GM21529 (cell line): ENCODE measurements at regions not wholly inside any gene's neighbourhood (a gene's known extent, or its start where the extent isn't known, plus 50 kb on each side); places are given as distances from the start of the nearest gene placed in this dataset.

Experiments
- ATAC-seq: cut with Tn5 transposase; IDR thresholded peaks from one replicate; pipeline ENCODE4 v1.9.1; 2021; ENCODE audit not compliant: unreplicated experiment

DNA sequence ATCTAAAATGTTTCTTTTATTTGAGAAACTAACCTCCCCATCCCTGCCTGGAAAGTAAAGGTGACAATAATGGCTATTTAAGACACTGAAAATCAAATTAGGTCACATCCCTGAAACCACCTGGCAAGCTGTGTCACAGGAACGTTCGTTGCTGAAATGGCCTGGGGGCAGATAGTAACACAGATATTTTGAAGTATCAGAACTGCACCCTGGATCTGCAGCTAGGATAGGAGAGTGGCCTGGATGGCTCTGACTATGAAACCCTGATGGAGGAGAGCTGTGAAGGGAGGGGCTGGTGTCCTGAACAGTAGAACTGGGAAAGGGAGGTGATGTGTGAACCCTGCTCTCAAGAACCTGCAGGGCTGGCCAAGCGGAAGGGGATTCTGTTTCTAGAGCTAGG is 648.3 kb upstream of the CFAP20DC start:
- ATAC-seq, result no peak

GRCh38 chr3:59696783-59697182 is 647.0 kb upstream of the CFAP20DC start:
- ATAC-seq, result no peak

- ATAC-seq, result no peak
These were observed 646.0 kb upstream of the CFAP20DC start for GRCh38 chr3:59695860-59696259.

DNA sequence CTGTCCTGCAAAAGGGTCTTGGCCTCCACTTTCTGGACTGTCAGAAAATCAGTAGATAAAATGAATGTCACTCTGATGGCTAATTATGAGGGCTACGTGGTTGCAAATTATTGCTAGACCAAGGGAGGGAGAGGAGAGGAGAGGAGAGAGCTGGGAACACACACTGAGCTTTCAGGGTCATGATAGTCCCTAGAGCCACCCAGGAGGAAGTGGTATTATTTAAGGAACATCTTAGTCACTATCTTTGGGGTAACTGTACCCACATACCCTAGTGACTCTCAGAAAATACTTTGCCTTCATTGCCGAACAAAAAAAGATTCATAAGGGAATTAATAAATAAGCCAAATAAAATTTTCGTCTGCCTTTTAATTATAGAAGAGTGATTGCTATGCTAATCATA is 642.3 kb upstream of the CFAP20DC start:
- no peak for ATAC-seq

GRCh38 chr3:59690886-59691285 is 641.1 kb upstream of the CFAP20DC start:
- no peak for ATAC-seq

- ATAC-seq, result no peak
These were observed 638.8 kb upstream of the CFAP20DC start for GRCh38 chr3:59688636-59689035.

GRCh38 chr3:59685432-59685831 is 635.6 kb upstream of the CFAP20DC start:
- ATAC-seq, result no peak

- no peak for ATAC-seq
These were observed 634.9 kb upstream of the CFAP20DC start for GRCh38 chr3:59684766-59685165.

DNA sequence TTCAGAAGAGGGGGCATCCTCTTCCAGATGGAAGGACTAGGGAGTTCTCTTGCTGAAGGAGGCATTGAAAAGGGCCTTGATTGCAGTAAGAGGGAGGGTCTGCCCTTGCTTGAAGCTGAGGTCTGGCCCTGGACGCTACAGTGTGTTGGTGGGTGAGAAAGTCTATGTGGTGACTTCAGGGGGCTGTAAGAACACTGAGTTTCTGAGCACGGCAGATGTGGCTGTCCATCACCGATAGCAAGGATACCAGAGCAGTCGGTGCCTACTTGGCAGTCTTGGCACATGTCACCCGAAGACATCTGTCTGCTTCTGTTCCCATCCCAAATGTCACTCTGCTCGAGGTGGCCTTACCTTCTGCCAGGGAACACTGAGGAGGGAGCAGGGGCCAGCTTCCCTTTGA is 631.1 kb upstream of the CFAP20DC start:
- ATAC-seq, result no peak

DNA sequence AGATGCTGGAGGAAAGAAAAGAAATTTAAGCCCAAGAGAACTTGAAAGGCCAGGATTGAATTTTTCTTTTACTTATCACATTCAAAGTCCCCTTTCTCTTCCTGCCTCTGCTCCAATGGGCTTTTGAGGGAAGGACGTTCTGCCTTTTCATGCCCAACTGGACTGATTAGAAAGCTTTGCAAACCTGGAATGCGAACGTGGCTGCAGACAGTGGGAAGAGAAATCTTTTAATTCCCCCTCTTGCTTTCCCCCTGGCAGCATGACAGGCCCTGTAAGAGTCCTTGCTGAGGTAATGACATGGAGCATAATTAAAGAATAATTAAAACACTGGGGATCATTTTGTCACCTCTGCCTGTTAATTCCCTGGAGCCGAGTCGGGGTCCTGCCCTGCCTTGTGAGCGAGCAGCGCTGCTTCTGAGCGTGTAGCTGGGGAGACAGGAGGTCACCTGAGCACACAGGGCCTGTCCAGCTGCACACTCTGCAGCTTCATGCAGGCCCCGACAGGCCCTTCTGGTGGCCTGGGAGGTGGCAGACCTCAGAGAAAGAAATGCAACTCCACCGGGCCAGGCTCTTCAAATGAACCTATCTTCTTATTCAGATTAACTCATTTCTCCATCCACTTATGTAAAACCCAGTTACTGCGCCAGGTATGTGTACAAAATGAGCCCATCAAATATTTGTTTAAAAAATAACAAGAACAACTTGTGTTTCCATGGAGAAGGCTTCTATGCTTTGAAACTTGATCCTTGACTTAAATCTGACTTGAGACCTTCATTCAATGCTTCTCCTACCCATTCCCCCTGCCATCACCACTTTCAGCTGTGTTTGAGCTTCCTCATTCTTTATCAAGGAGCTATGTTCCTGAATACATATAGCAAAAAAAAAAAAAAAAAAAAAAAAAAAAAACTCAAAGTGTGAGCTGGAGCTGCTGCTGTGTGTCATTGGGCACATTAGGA is 628.2 kb upstream of the CFAP20DC start:
- no peak for ATAC-seq

GRCh38 chr3:59675495-59675894 is 625.7 kb upstream of the CFAP20DC start:
- no peak for ATAC-seq

DNA sequence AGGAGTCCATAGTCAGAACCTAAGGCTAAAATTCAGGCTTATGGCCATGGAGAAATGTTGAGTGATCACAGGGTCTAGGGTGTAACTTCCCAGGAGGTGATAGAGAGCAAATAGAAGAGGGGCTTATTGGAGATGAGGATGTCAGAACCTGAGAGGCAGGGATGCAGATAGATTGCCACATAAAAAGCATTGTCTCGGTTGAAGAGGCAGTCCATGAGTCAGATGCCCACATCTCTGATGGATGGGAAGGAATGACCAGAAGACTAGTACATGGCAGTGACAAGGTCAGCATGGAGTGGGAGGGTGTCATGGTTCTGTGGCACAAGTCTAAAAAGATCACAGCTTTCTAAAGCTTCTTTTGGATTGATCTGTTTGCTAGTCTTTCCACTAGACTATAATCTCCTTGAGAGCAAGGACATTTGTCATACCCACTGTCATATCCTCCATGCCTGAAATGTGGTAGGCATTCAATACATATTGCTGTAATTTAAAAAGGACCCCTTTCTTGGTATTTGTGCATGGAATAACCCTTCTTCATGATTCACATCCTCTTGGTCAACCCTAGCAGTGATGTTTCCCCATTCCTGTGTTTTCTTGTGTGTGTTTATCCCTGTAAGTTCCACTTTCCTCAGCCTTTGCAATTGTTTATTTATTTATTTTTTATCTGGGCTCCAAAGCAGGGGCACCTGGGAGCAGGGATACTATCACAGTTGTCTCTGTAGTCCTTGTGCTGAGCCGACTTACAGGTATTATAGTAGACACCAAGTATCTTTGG is 613.4 kb upstream of the CFAP20DC start:
- no peak for ATAC-seq

DNA sequence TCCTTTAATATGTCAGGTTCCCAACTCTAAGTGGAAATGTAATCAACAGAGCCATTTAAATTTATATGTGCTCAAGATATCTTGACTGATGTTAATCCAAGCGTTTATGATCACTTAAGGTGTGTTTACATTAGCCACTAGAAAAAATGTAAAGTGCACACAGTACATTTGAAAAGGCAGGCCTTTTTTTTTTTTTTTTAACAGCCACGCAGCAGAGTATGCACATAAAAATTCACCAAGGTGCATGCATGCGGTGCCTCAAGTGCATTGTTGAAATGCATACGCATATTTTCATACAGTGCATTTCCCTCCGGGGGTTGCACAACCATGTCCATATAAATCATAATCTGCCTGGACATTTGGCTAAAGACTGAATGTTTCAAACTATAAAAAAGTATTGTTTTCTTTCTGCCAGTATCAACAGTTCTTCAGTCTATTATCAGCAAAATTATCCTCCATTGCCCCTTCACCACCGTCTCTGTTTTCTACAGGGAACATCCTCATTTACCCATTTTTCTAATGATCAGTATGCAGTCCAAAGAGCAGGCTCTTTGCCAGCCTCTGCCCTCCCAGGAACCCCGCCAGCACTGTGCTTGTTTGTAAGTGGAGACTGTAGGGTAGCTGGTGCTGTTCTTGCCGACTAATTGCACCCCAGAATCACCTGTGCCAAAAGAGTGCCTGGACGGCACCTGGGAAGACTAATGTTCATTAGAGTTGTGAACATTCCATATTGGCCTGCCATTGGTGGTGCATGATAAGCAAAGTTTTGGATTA is 611.2 kb upstream of the CFAP20DC start:
- no peak for ATAC-seq

DNA sequence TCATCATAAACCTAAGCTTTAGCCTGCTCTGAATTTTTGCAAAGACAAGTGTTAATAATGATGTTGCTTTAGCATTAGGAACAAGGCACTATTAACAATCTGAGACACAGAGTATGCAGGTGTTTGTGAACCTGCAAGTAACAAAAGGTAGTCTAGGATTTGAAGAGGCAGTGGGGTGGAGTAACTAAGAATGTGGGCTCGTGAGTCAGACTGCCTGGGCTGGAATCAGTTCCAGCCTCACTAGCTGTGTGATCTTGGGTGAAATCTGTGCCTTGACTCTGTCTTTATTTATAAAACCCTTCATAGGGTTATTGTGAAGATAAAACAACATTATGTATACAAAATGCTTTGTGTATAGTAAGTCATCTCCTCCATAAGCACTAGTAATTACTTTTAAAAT is 610.6 kb upstream of the CFAP20DC start:
- no peak for ATAC-seq

DNA sequence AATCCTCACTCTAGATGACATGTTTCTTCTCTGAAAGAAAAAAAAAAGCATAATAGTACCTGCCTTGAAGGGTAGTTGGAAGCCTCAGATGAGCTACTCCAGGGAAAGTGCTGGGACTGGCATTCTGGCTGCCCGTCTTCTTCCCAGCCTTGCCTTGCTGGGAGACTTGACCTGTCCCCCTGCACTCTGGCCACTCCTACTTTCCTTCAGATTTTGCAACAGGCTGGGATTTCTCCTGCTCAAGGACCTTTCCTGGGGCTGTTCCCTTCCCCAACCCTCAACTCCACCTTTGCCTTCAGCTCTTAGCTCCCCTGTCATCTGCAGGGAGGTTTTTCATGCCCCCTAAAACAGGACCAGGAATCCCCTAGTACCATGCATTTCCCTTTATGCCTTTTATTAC is 609.9 kb upstream of the CFAP20DC start:
- no peak for ATAC-seq

DNA sequence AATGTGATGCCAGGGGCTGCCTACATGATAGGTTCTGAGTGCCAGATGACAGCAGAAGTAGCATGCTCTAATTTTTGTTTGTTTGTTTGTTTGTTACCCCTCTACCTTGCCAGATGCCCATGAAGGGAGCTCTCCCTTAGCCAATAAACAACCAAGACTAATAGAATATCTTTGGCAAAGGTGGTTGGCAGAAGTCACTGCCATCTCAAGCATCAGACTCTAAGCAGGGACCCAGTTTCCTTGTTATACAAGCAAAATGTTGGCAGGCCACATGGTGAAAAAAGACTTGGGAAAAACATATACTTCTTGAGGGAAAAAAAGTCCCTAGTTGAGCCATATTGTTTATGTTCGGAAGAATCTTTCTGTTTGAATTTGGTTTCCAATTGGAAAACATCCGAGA is 609.0 kb upstream of the CFAP20DC start:
- no peak for ATAC-seq

GRCh38 chr3:59658274-59658673 is 608.4 kb upstream of the CFAP20DC start:
- ATAC-seq, result no peak

- ATAC-seq, result no peak
These were observed 605.7 kb upstream of the CFAP20DC start for GRCh38 chr3:59655418-59656015.

GRCh38 chr3:59654480-59655417 is 604.9 kb upstream of the CFAP20DC start:
- no peak for ATAC-seq

GRCh38 chr3:59654123-59654479 is 604.3 kb upstream of the CFAP20DC start:
- no peak for ATAC-seq
